B cell (primary cell): ENCODE measurements at regions not wholly inside any gene's neighbourhood (a gene's known extent, or its start where the extent isn't known, plus 50 kb on each side); places are given as distances from the start of the nearest gene placed in this dataset.

Experiments
- CTCF ChIP-seq: fragments of 200-600 bp; IDR thresholded peaks from one replicate; pipeline ENCODE4 v1.8.0; 2022; ENCODE audit warnings: antibody characterized with exemption, mild to moderate bottlenecking
- EZH2 ChIP-seq: IDR thresholded peaks from 2 replicates; pipeline ENCODE4 v1.6.1; 2012; ENCODE audit warnings: borderline replicate concordance, low read depth, mild to moderate bottlenecking, moderate library complexity, low read length; ENCODE audit not compliant: insufficient read depth, poor library complexity, severe bottlenecking

GRCh38 chr11:43053638-43054412 lies 258.0 kb upstream of the API5 start:
- TF ChIP-seq CTCF (no peak), EZH2 (no peak)
